CD4-positive, CD25-positive, alpha-beta regulatory T cell (primary cell): ENCODE measurements at regions not wholly inside any gene's neighbourhood (a gene's known extent, or its start where the extent isn't known, plus 50 kb on each side); places are given as distances from the start of the nearest gene placed in this dataset.

Experiments
- ATAC-seq, 2 donors: fragments of 150-1000 bp; cut with Tn5 transposase; one replicate each; pipeline ENCODE4 v1.10.0; 2021; ENCODE audit warnings: low read depth in 2 of 2, moderate number of reproducible peaks in 2 of 2, moderate library complexity in 1 of 2
- DNase-seq, 3 donors: peaks; one replicate each; pipeline versions ENCODE4 v3.0.0 to v3.0.0-alpha.2; 2012 to 2022; ENCODE audit warnings: mixed read lengths in 1 of 3
- H3K27ac ChIP-seq: one replicate; pipeline ENCODE4 v1.7.0; 2013; ENCODE audit warnings: mild to moderate bottlenecking, low read length; ENCODE audit not compliant: insufficient read depth, poor library complexity, severe bottlenecking
- H3K27me3 ChIP-seq: one replicate; pipeline ENCODE4 v1.7.0; 2013; ENCODE audit warnings: low read length; ENCODE audit not compliant: control insufficient read depth, insufficient read depth
- H3K36me3 ChIP-seq: one replicate; pipeline ENCODE4 v1.7.0; 2013; ENCODE audit warnings: mild to moderate bottlenecking, low read length, moderate library complexity; ENCODE audit not compliant: control insufficient read depth, insufficient read depth
- H3K4me1 ChIP-seq: 2 replicates; pipeline ENCODE4 v1.7.0; 2013; ENCODE audit warnings: mild to moderate bottlenecking, low read length; ENCODE audit not compliant: insufficient read depth, control insufficient read depth, poor library complexity, severe bottlenecking
- H3K4me3 ChIP-seq: one replicate; pipeline ENCODE4 v1.7.0; 2013; ENCODE audit warnings: low read depth, mild to moderate bottlenecking, low read length, moderate library complexity
- H3K9me3 ChIP-seq, 2 experiments: 1 replicate in 1 of 2; 2 replicates in 1 of 2; pipeline ENCODE4 v1.7.0; 2013; ENCODE audit warnings: low read length in 2 of 2, mild to moderate bottlenecking in 1 of 2, moderate library complexity in 1 of 2; ENCODE audit not compliant: control insufficient read depth in 2 of 2
- H3K27ac Mint-ChIP-seq, 3 donors: one replicate each; pipeline ENCODE4 v1.8.0; 2020 to 2022; ENCODE audit warnings: mild to moderate bottlenecking in 3 of 3, mixed read lengths in 3 of 3, moderate library complexity in 2 of 3
- H3K27me3 Mint-ChIP-seq: one replicate; pipeline ENCODE4 v1.8.0; 2022; ENCODE audit warnings: mild to moderate bottlenecking, mixed read lengths
- H3K36me3 Mint-ChIP-seq: one replicate; pipeline ENCODE4 v1.8.0; 2020; ENCODE audit warnings: mixed read lengths
- H3K4me1 Mint-ChIP-seq, 4 donors: one replicate each; pipeline ENCODE4 v1.8.0; 2020 to 2022; ENCODE audit warnings: mixed read lengths in 4 of 4, mild to moderate bottlenecking in 1 of 4
- H3K4me3 Mint-ChIP-seq, 4 donors: one replicate each; pipeline ENCODE4 v1.8.0; 2020 to 2022; ENCODE audit warnings: mild to moderate bottlenecking in 4 of 4, mixed read lengths in 4 of 4, moderate library complexity in 3 of 4
- H3K9me3 Mint-ChIP-seq, 7 donors: one replicate each; pipeline ENCODE4 v1.8.0; 2020 to 2022; ENCODE audit warnings: mixed read lengths in 7 of 7, mild to moderate bottlenecking in 3 of 7, moderate library complexity in 2 of 7

DNA sequence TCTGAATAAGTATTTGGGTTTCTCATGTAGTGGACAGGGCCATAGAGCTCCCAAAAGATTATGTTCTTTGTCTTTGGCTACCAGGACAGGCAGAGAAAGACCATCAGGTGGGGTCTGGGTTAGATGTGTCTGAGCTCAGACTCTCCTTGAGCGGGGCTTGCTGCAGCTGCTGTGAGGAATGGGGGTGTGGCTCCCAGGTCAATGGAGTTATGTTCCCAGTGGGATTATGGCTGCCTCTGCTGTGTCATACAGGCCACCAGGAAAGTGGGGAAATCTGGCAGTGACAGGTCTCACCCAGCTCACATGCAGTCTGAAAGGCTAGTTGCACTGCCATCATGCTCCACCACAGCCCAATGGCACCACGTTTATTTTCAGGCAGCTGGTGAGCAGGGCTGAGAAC, 97.0 kb upstream of the FERD3L start:
- H3K9me3 ChIP-seq: peaks cover 2 to 8% of the 10 kb centered on the region in 2 experiments
- Mint-ChIP-seq H3K9me3 (peaks cover 1 to 14% (median 12%) of the 10 kb centered on the region in 7 donors), H3K27ac (no peak overlapping the region), H3K4me1 (peaks cover 0 to 6% (median 0%) of the 10 kb centered on the region in 4 donors), H3K36me3 (no peaks in the 10 kb centered on the region), H3K4me3 (no peak overlapping the region), H3K27me3 (no peaks in the 10 kb centered on the region)
- no peak for ATAC-seq
- H3K27me3 ChIP-seq: no peaks in the 10 kb centered on the region
- no peak overlapping the region for H3K27ac ChIP-seq
- H3K36me3 ChIP-seq: no peaks in the 10 kb centered on the region
- DNase-seq: no peak
- H3K4me3 ChIP-seq: no peak overlapping the region
- no peaks in the 10 kb centered on the region for H3K4me1 ChIP-seq

DNA sequence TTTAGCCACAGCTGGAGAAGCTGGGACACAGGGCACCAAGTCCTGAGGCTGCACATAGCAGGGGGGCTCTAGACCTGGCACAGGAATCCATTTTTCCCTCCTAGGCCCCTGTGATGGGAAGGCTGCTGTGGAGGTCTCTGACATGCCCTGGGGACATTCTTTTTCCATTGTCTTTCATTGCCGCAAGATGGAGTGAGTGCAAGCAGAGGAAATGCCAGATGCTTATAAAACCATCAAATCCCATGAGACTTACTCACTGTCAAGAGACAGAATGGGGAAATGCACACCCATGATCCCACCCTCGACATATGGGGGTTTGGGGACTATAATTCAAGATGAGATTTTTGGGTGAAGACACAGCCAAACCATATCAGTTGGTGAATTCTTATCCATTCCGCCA, 94.7 kb upstream of the FERD3L start:
- Mint-ChIP-seq H3K9me3 (peaks cover 2 to 14% (median 9%) of the 10 kb centered on the region in 7 donors), H3K27ac (no peak overlapping the region), H3K27me3 (no peaks in the 10 kb centered on the region), H3K4me3 (no peak overlapping the region), H3K36me3 (no peaks in the 10 kb centered on the region), H3K4me1 (peaks cover 0 to 6% (median 0%) of the 10 kb centered on the region in 4 donors)
- H3K27ac ChIP-seq: no peak overlapping the region
- H3K27me3 ChIP-seq: no peaks in the 10 kb centered on the region
- H3K4me3 ChIP-seq: no peak overlapping the region
- no peaks in the 10 kb centered on the region for H3K36me3 ChIP-seq
- ATAC-seq (no peak), DNase-seq (no peak)
- no peaks in the 10 kb centered on the region for H3K4me1 ChIP-seq
- peaks cover 2 to 8% of the 10 kb centered on the region in 2 experiments for H3K9me3 ChIP-seq

DNA sequence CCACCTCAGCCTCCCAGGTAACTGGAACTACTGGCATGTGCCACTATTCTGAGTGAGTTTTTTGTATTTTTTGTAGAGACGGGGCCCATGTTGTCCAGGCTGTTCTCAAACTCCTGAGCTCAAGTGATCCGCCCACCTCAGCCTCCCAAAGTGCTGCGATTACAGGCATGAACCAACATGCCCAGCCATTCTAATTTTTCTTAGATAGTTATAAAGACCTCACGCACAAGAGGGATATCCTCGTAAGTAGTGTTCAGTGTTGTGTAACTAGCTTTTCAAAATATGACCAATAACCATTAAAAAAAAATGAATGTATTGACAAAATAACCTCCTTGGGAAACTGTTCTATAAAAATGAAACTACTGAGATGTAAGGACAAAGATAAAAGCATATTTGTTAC, 90.5 kb upstream of the FERD3L start:
- Histone ChIP-seq H3K4me1 (no peaks in the 10 kb centered on the region), H3K4me3 (no peak overlapping the region), H3K9me3 (no peaks in the 10 kb centered on the region), H3K27ac (no peak overlapping the region), H3K27me3 (no peaks in the 10 kb centered on the region), H3K36me3 (no peaks in the 10 kb centered on the region)
- H3K4me3 Mint-ChIP-seq: no peak overlapping the region
- DNase-seq (no peak), ATAC-seq (no peak)
- H3K27ac Mint-ChIP-seq: no peak overlapping the region
- H3K27me3 Mint-ChIP-seq: no peaks in the 10 kb centered on the region
- peaks cover 2 to 14% (median 4%) of the 10 kb centered on the region in 7 donors for H3K9me3 Mint-ChIP-seq
- H3K4me1 Mint-ChIP-seq: no peaks in the 10 kb centered on the region
- no peaks in the 10 kb centered on the region for H3K36me3 Mint-ChIP-seq

DNA sequence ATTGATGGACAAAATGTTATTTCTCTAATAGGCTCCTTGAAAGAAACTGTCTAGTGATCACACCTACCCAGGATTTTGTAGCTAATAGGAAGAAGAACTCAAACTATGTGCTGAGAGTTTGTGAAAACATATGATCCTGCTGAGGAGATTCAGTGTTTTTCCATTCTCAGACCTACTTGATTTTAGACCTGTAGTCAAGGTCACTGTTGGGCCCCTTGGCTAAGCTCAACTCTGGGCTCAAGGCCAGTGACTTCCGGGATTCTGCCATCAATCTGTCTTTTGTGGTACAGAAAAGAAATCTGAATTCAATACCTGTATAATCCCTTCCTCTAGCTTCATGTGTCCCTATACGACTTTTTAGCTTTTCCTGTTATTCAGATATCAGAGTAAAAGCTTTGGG, 79.7 kb upstream of the FERD3L start:
- no peak for ATAC-seq
- Histone ChIP-seq H3K27me3 (no peaks in the 10 kb centered on the region), H3K9me3 (peaks cover 0 to 5% of the 10 kb centered on the region in 2 experiments), H3K36me3 (no peaks in the 10 kb centered on the region), H3K4me1 (no peaks in the 10 kb centered on the region), H3K4me3 (no peak overlapping the region), H3K27ac (no peak overlapping the region)
- no peaks in the 10 kb centered on the region for H3K36me3 Mint-ChIP-seq
- H3K4me1 Mint-ChIP-seq: no peaks in the 10 kb centered on the region
- no peaks in the 10 kb centered on the region for H3K27me3 Mint-ChIP-seq
- no peak for DNase-seq
- H3K27ac Mint-ChIP-seq: no peak overlapping the region
- H3K9me3 Mint-ChIP-seq: peaks cover 1 to 17% (median 10%) of the 10 kb centered on the region in 7 donors
- no peak overlapping the region for H3K4me3 Mint-ChIP-seq

DNA sequence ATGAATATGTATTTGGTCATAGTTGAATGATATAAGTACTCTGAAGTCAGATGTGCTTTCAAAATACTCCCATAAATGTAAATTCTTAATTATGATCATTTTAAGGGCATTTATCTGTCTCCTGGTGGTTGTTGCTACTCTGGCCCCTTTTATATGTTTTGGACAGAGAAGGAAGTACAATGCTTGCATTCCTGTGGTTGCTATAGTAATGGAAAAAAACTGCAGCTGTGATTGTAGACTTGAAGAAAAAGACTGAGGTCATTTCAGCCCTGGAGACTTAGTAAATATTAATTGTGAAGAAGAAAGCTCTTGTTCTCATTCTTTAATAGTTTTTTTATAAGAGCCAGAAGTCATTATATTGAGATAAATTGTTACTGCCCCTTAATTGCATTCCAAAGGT, 70.2 kb upstream of the FERD3L start:
- Mint-ChIP-seq H3K27ac (no peak overlapping the region), H3K9me3 (peaks cover 0 to 11% (median 5%) of the 10 kb centered on the region in 7 donors), H3K4me1 (no peaks in the 10 kb centered on the region), H3K36me3 (no peaks in the 10 kb centered on the region), H3K27me3 (no peaks in the 10 kb centered on the region), H3K4me3 (no peak overlapping the region)
- H3K4me3 ChIP-seq: no peak overlapping the region
- H3K9me3 ChIP-seq: no peaks in the 10 kb centered on the region
- no peak overlapping the region for H3K27ac ChIP-seq
- no peaks in the 10 kb centered on the region for H3K27me3 ChIP-seq
- H3K4me1 ChIP-seq: no peaks in the 10 kb centered on the region
- H3K36me3 ChIP-seq: no peaks in the 10 kb centered on the region
- DNase-seq (no peak), ATAC-seq (no peak)

DNA sequence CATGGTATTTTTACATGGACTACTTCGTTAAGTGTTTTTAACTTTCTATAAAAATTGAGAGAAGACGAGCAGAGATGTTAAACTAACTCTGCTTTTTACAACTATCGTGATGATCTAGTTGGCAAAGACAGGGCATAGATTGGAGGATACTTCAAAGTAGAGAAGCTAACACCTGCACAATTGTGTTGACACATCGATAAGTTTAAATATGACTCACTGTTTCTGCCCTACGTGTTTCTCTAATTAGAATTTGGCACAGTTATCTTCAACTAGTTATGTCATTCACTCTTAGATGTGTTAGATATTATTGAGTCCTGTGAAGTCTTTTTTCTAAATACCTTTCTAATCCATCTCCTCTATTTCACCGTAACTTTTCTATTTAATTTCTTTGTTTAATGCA, 68.5 kb upstream of the FERD3L start:
- H3K27ac ChIP-seq: no peak overlapping the region
- no peak for DNase-seq
- Mint-ChIP-seq H3K4me3 (no peak overlapping the region), H3K27ac (no peak overlapping the region), H3K36me3 (no peaks in the 10 kb centered on the region), H3K4me1 (no peaks in the 10 kb centered on the region), H3K9me3 (peaks cover 0 to 11% (median 5%) of the 10 kb centered on the region in 7 donors), H3K27me3 (no peaks in the 10 kb centered on the region)
- H3K9me3 ChIP-seq: no peaks in the 10 kb centered on the region
- H3K4me3 ChIP-seq: no peak overlapping the region
- ATAC-seq: no peak
- no peaks in the 10 kb centered on the region for H3K36me3 ChIP-seq
- no peaks in the 10 kb centered on the region for H3K27me3 ChIP-seq
- no peaks in the 10 kb centered on the region for H3K4me1 ChIP-seq

DNA sequence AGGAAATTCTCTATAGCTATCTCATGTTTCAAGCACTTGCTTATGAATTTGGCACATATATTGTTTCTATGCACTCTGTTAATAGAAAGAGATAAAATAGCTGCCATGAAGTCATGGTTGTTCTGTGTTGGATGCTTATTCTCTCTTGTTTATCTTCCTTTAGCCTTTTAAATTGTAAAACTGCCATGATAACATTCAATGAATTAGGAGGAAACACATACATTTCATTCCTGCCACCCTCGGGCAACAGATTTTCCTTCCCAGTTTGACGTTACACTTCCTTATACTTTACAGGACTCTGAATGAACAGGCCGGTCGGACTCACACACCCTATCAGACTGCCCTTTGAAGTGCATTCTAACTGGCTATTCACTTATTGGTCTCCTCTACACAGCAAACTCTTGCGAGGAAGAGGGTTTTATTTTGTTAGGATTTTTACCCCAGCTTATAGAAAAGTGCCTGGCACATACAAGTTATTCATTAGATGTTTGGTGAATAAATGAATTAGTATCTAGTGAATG, 65.7 kb upstream of the FERD3L start:
- no peaks in the 10 kb centered on the region for H3K9me3 ChIP-seq
- no peaks in the 10 kb centered on the region for H3K27me3 ChIP-seq
- no peaks in the 10 kb centered on the region for H3K4me1 Mint-ChIP-seq
- H3K27ac Mint-ChIP-seq: no peak overlapping the region
- peaks cover 0 to 9% (median 4%) of the 10 kb centered on the region in 7 donors for H3K9me3 Mint-ChIP-seq
- H3K36me3 ChIP-seq: no peaks in the 10 kb centered on the region
- no peak for ATAC-seq
- no peaks in the 10 kb centered on the region for H3K27me3 Mint-ChIP-seq
- no peak overlapping the region for H3K4me3 ChIP-seq
- no peaks in the 10 kb centered on the region for H3K36me3 Mint-ChIP-seq
- H3K4me1 ChIP-seq: no peaks in the 10 kb centered on the region
- no peak overlapping the region for H3K27ac ChIP-seq
- no peak for DNase-seq
- H3K4me3 Mint-ChIP-seq: no peak overlapping the region

DNA sequence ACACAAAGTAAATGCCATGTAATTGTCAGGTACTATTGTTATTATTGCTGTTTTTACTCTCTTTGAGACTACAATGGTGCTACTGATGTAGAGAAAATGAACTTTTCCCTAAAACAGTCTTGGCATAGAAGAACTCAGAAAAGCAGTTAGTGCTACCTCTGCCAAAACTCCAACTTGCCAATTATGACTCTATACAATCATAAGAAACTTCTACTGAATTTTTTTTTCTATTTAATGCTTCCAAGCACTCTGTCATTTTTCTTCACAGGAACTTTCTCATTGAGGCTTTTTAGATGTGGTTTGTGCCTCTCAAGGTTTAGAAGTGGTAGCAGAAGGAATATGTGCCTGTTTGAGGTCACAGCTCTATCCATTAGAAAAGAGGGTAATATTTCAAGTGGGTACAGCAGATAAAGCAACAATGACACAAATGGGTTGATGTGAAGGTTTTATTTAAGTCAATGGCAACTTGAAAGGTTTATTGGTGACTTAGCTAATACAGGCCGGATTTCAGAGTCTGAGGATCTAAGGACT, 64.0 kb upstream of the FERD3L start:
- no peak overlapping the region for H3K4me3 Mint-ChIP-seq
- no peaks in the 10 kb centered on the region for H3K36me3 Mint-ChIP-seq
- H3K4me1 ChIP-seq: no peaks in the 10 kb centered on the region
- no peak overlapping the region for H3K4me3 ChIP-seq
- no peaks in the 10 kb centered on the region for H3K27me3 ChIP-seq
- H3K27ac Mint-ChIP-seq: no peak overlapping the region
- no peaks in the 10 kb centered on the region for H3K36me3 ChIP-seq
- no peaks in the 10 kb centered on the region for H3K4me1 Mint-ChIP-seq
- no peaks in the 10 kb centered on the region for H3K9me3 ChIP-seq
- H3K27me3 Mint-ChIP-seq: no peaks in the 10 kb centered on the region
- DNase-seq: no peak
- ATAC-seq: no peak
- H3K9me3 Mint-ChIP-seq: peaks cover 0 to 9% (median under 1%) of the 10 kb centered on the region in 7 donors
- H3K27ac ChIP-seq: no peak overlapping the region
